HAP-1 (cell line): ENCODE measurements at regions not wholly inside any gene's neighbourhood (a gene's known extent, or its start where the extent isn't known, plus 50 kb on each side); places are given as distances from the start of the nearest gene placed in this dataset.
"Not testable (repeated sequence)": the region's sequence is repeated elsewhere in the genome, so short reads cannot be mapped to it uniquely, and the experiment has no call there.

Experiments used
- DNase-seq, 2 experiments: peaks; one replicate each; pipeline ENCODE4 v3.0.0-alpha.2; 2016 to 2020; ENCODE audit warnings: low spot score in 2 of 2
- H3K27me3 ChIP-seq: fragments of 250-450 bp; sonication (Bioruptor Pico); 2 replicates; pipeline ENCODE4 v1.5.1; 2020; ENCODE audit warnings: low read depth, mild to moderate bottlenecking, moderate library complexity
- H3K36me3 ChIP-seq: fragments of 250-450 bp; sonication (Bioruptor Pico); replicated peaks from 2 replicates; pipeline ENCODE4 v1.5.1; 2020; ENCODE audit warnings: mild to moderate bottlenecking
- H3K4me1 ChIP-seq: fragments of 250-450 bp; sonication (Bioruptor Pico); 2 replicates; pipeline ENCODE4 v1.5.1; 2020; ENCODE audit warnings: mild to moderate bottlenecking
- H3K4me3 ChIP-seq: fragments of 250-450 bp; sonication (Bioruptor Pico); 2 replicates; pipeline ENCODE4 v1.5.1; 2020; ENCODE audit warnings: mild to moderate bottlenecking, moderate library complexity
- H3K9me3 ChIP-seq: fragments of 250-450 bp; sonication (Bioruptor Pico); 2 replicates; pipeline ENCODE4 v1.5.1; 2020; ENCODE audit warnings: mild to moderate bottlenecking, moderate library complexity
- in situ Hi-C: fragments of 300-500 bp; cut with MboI; formaldehyde crosslinking; loops from 3 replicates; pipeline ENCODE4 v1.14.3; 2020; ENCODE audit warnings: low sequenced_read_pairs, inconsistent platforms, mixed read lengths

DNA sequence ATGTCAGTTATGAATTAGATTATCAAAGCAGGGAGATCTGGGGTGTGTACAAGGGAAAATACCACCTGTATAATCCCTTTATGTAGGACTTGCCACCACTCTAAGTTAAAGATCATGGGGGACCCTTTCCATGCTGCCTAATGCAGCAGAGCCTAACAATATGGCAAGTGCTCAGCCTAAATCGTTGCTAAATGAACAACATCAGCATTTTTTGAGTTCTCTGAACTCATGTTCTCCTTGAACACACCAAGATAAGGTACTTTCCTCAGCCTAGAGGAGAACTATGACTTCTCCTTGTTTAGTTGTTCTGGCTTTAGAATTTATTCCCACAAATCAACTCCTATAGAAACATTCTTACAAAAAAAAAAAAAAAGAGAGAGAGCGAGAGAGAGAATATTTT lies 177.0 kb downstream of the DUSP10 start:
- Histone ChIP-seq H3K9me3 (no peaks in the 10 kb centered on the region), H3K4me3 (no peak overlapping the region), H3K4me1 (no peaks in the 10 kb centered on the region), H3K27me3 (no peaks in the 10 kb centered on the region), H3K36me3 (no peaks in the 10 kb centered on the region)
- in situ Hi-C loops = no loop called here
- no peak for DNase-seq

DNA sequence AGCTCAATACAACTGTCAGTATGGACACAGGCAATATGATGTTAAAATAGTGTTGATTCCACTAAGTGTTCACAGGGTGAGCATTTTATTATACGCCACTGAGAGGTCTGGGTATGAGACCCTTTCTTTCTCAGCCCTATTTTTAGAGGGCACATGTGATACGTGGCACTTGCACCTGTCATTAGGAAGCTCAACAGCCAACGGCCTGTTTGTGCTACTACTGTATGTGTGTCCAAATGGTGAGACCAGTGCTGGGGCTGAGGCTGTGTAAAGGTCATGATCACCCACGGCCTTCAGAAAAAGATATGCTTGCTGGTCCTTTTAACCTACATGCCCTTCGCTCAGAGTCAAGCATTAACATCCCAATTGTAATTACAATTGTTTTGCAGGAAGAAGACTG lies 176.2 kb downstream of the DUSP10 start:
- H3K4me1 ChIP-seq = no peaks in the 10 kb centered on the region
- in situ Hi-C loops = no loop called here
- H3K9me3 ChIP-seq = no peaks in the 10 kb centered on the region
- no peak for DNase-seq
- no peaks in the 10 kb centered on the region for H3K36me3 ChIP-seq
- no peaks in the 10 kb centered on the region for H3K27me3 ChIP-seq
- H3K4me3 ChIP-seq = no peak overlapping the region

GRCh38 chr1:221567859-221568507 lies 173.9 kb downstream of the DUSP10 start:
- Histone ChIP-seq H3K9me3 (no peaks in the 10 kb centered on the region), H3K36me3 (no peaks in the 10 kb centered on the region), H3K4me3 (no peak overlapping the region), H3K4me1 (no peaks in the 10 kb centered on the region), H3K27me3 (no peaks in the 10 kb centered on the region)
- in situ Hi-C loops = no loop called here
- DNase-seq = no peak

DNA sequence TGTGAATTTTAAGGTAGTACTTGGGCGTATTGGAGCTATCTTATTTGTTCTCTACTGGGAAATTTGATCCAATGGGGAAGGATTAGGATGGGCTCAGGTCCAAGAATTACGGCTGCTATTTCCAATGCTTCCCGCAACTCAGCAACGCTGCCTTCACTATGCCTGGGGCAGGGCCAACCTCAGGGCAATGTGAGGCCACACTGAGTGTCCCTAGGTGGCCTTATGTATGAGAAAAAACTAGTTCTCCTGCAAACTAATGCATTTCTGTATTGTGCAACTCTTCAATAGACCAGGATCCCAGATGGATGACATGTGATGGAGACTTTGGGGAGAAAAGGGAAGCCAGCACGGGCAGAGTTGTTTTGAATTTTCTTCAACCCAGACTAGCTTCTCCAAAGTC lies 168.1 kb downstream of the DUSP10 start:
- no peaks in the 10 kb centered on the region for H3K4me1 ChIP-seq
- DNase-seq = no peak
- H3K27me3 ChIP-seq = no peaks in the 10 kb centered on the region
- no peaks in the 10 kb centered on the region for H3K36me3 ChIP-seq
- no peak overlapping the region for H3K4me3 ChIP-seq
- in situ Hi-C loops = no loop called here
- H3K9me3 ChIP-seq = no peaks in the 10 kb centered on the region

GRCh38 chr1:221574529-221574928 lies 167.4 kb downstream of the DUSP10 start:
- Histone ChIP-seq H3K9me3 (no peaks in the 10 kb centered on the region), H3K27me3 (no peaks in the 10 kb centered on the region), H3K36me3 (no peaks in the 10 kb centered on the region), H3K4me1 (no peaks in the 10 kb centered on the region), H3K4me3 (no peak overlapping the region)
- DNase-seq = no peak
- in situ Hi-C loops = no loop called here

- Histone ChIP-seq H3K4me3 (no peak overlapping the region), H3K27me3 (no peaks in the 10 kb centered on the region), H3K36me3 (no peaks in the 10 kb centered on the region), H3K4me1 (no peaks in the 10 kb centered on the region), H3K9me3 (no peaks in the 10 kb centered on the region)
- in situ Hi-C loops = no loop called here
- no peak for DNase-seq
Observed at GRCh38 chr1:221575605-221576004, 166.3 kb downstream of the DUSP10 start.

- Histone ChIP-seq H3K4me1 (no peaks in the 10 kb centered on the region), H3K27me3 (no peaks in the 10 kb centered on the region), H3K4me3 (no peak overlapping the region), H3K9me3 (no peaks in the 10 kb centered on the region), H3K36me3 (no peaks in the 10 kb centered on the region)
- in situ Hi-C loops = no loop called here
- no peak for DNase-seq
Observed at GRCh38 chr1:221576268-221576667, 165.6 kb downstream of the DUSP10 start.

DNA sequence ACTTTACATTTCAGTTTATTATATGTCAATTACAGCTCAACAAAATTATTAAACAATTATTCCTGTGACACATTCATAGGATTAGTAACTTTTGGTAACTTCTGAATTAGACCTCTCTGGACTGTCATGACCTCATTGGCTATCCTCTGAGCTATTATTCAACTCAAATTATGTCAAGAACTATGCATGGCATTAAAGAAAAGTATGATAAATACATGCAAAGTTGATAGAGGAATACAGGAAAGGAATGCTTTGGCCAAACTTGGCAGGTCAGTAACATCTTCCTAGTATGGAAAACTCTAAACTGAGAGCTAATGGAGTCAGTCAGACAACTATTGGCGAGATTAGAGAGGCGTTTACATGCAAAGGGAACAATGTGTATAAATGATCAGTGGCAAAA lies 158.4 kb downstream of the DUSP10 start:
- DNase-seq = no peak
- H3K36me3 ChIP-seq = no peaks in the 10 kb centered on the region
- no peaks in the 10 kb centered on the region for H3K27me3 ChIP-seq
- no peak overlapping the region for H3K4me3 ChIP-seq
- H3K9me3 ChIP-seq = no peaks in the 10 kb centered on the region
- H3K4me1 ChIP-seq = no peaks in the 10 kb centered on the region
- in situ Hi-C loops = no loop called here

DNA sequence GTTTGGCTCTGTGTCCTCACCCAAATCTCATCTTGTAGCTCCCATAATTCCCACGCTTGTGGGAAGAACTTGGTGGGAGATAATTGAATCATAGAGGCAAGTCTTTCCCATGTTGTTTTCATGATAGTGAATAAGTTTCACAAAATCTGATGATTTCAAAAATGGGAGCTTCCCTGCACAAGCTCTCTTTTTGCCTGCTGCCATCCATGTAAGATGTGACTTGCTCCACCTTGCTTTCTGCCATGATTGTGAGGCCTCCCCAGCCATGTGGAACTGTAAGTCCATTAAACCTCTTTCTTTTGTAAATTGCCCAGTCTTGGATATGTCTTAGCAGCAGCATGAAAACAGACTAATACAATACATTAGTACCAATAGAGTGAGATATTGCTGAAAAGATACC lies 154.9 kb downstream of the DUSP10 start:
- in situ Hi-C loops, H3K9me3 ChIP-seq, H3K36me3 ChIP-seq, H3K4me3 ChIP-seq, H3K27me3 ChIP-seq, H3K4me1 ChIP-seq, DNase-seq: not testable (repeated sequence)

DNA sequence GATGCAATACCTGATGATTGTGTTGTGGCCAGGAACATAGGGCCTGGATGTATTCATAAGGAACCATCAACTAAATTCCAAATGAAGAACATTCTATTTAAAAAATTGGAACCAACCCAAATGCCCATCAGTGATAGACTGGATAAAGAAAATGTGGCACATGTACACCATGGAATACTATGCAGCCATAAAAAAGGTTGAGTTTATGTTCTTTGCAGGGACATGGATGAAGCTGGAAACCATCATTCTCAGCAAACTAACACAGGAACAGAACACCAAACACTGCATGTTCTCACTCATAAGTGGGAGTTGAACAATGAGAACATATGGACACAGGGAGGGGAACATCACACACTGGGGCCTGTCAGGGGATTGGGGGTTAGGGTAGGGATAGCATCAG lies 150.6 kb downstream of the DUSP10 start:
- DNase-seq, H3K4me1 ChIP-seq, H3K4me3 ChIP-seq, H3K36me3 ChIP-seq, H3K27me3 ChIP-seq, H3K9me3 ChIP-seq, in situ Hi-C loops: not testable (repeated sequence)

- H3K27me3 ChIP-seq = no peaks in the 10 kb centered on the region
- in situ Hi-C loops = no loop called here
- H3K9me3 ChIP-seq = no peaks in the 10 kb centered on the region
- DNase-seq = no peak
- H3K36me3 ChIP-seq = no peaks in the 10 kb centered on the region
- no peak overlapping the region for H3K4me3 ChIP-seq
- no peaks in the 10 kb centered on the region for H3K4me1 ChIP-seq
Observed at GRCh38 chr1:221594576-221594975, 147.3 kb downstream of the DUSP10 start.

GRCh38 chr1:221598122-221598521 lies 143.8 kb downstream of the DUSP10 start:
- in situ Hi-C loops = no loop called here

DNA sequence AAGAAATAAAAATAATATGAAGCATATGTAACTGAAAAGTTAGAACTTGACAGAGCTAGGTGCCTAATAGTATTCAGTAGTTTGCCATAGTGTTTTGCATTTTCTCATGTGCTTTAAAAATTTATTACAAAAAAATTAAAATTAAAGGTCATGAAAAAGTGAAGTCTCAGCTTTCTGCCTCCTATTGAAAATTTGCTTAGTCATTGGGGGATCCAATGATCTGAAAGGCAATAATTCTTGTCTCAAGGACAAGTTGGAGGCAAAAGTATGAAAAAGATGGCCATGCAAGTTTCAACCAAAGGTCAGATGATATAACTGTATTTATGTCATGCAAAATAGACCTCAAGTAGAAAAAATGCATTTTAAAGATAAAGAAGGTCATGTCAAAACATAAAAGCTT lies 140.7 kb downstream of the DUSP10 start:
- Histone ChIP-seq H3K27me3 (no peaks in the 10 kb centered on the region), H3K36me3 (no peaks in the 10 kb centered on the region), H3K4me1 (no peaks in the 10 kb centered on the region), H3K9me3 (no peaks in the 10 kb centered on the region), H3K4me3 (no peak overlapping the region)
- DNase-seq = no peak
- in situ Hi-C loops = no loop called here

More at GRCh38 chr1:221598122-221598521, 143.8 kb downstream of the DUSP10 start:
- H3K27me3 ChIP-seq = no peaks in the 10 kb centered on the region
- no peak for DNase-seq
- H3K9me3 ChIP-seq = no peaks in the 10 kb centered on the region
- no peaks in the 10 kb centered on the region for H3K4me1 ChIP-seq
- no peaks in the 10 kb centered on the region for H3K36me3 ChIP-seq
- H3K4me3 ChIP-seq = no peak overlapping the region

DNA sequence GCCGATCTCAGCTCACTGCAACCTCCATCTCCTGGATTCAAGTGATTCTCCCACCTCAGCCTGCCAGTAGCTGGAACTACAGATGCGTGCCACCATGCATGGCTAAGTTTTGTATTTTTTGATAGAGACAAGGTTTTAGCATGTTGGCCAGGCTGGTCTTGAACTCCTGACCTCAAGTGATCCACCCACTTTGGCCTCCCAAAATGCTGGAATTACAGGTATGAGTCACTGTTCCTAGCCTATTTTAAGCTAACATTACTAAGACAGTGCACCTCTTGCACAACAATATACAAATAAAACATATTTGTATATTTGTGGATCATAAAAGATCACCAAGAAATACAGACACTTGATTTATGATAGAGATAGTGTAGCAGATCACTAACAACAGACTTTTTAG lies 139.1 kb downstream of the DUSP10 start:
- H3K36me3 ChIP-seq = no peaks in the 10 kb centered on the region
- DNase-seq = no peak
- in situ Hi-C loops = no loop called here
- no peaks in the 10 kb centered on the region for H3K9me3 ChIP-seq
- H3K4me1 ChIP-seq = no peaks in the 10 kb centered on the region
- no peaks in the 10 kb centered on the region for H3K27me3 ChIP-seq
- no peak overlapping the region for H3K4me3 ChIP-seq

- H3K9me3 ChIP-seq, DNase-seq, in situ Hi-C loops, H3K27me3 ChIP-seq, H3K4me1 ChIP-seq, H3K4me3 ChIP-seq, H3K36me3 ChIP-seq: not testable (repeated sequence)
Observed at GRCh38 chr1:221604390-221604789, 137.5 kb downstream of the DUSP10 start.
